ENCODE measurements at regions not wholly inside any gene's neighbourhood (a gene's known extent, or its start where the extent isn't known, plus 50 kb on each side); places are given as distances from the start of the nearest gene placed in this dataset.

- TF ChIP-seq CTCF (IDR thresholded peaks at IDR 0.05): no peak
- no peak for TF ChIP-seq EP300 (IDR thresholded peaks at IDR 0.05)
Measured at GRCh38 chr15:97733373-97733772, 227.1 kb upstream of the ARRDC4 start.

Measured in tibial nerve (tissue), 4 donors.